IMR-90 (cell line): ENCODE measurements at regions not wholly inside any gene's neighbourhood (a gene's known extent, or its start where the extent isn't known, plus 50 kb on each side); places are given as distances from the start of the nearest gene placed in this dataset.

Source experiments
- ATAC-seq: fragments of 200-7000 bp; cut with Tn5 transposase; 2 replicates; pipeline ENCODE4 v1.9.1; 2020; ENCODE audit warnings: low read depth, mild to moderate bottlenecking, moderate library complexity
- BruUV-seq: library from RNA; stranded (reverse); fragments of 400-500 nt; replicated peaks from 2 replicates; lab custom pipeline; 2021; lab: Mats Ljungman, UMichigan
- CTCF ChIA-PET: fragments of 300-600 bp; formaldehyde crosslinking; extraction: SDS; loops from one replicate; lab custom pipeline; 2021; ENCODE audit warnings: antibody characterized with exemption; lab: Yijun Ruan, JAX
- POLR2A ChIA-PET: fragments of 300-600 bp; sonication (Branson Sonifier 250); formaldehyde crosslinking; loops from one replicate; lab custom pipeline; 2022; ENCODE audit warnings: antibody characterized with exemption; ENCODE audit not compliant: unreplicated experiment; lab: Charles Lee
- DNase-seq: peaks from one replicate; pipeline ENCODE4 v3.0.0; 2013
- H2AFZ ChIP-seq: replicated peaks from 2 replicates; pipeline ENCODE3; 2013; ENCODE audit warnings: low read length, mild to moderate bottlenecking; ENCODE audit not compliant: poor library complexity
- H2AK5ac ChIP-seq: 2 replicates; pipeline ENCODE4 v1.6.1; 2013; ENCODE audit warnings: low read depth, low read length, inconsistent platforms
- H2AK9ac ChIP-seq: replicated peaks from 2 replicates; pipeline ENCODE3; 2013; ENCODE audit warnings: mild to moderate bottlenecking, low read depth, low read length, moderate library complexity; ENCODE audit not compliant: poor library complexity
- H2BK120ac ChIP-seq: 2 replicates; pipeline ENCODE4 v1.6.1; 2013; ENCODE audit warnings: low read depth, low read length, inconsistent platforms
- H2BK15ac ChIP-seq: 3 replicates; pipeline ENCODE4 v1.6.1; 2013; ENCODE audit warnings: low read depth, low read length, inconsistent platforms
- H2BK20ac ChIP-seq: 2 replicates; pipeline ENCODE4 v1.6.1; 2013; ENCODE audit warnings: low read depth, mild to moderate bottlenecking, inconsistent platforms, low read length, moderate library complexity
- H2BK5ac ChIP-seq: 2 replicates; pipeline ENCODE4 v1.6.1; 2013; ENCODE audit warnings: mild to moderate bottlenecking, low read depth, low read length, inconsistent platforms; ENCODE audit not compliant: poor library complexity, severe bottlenecking
- H3K14ac ChIP-seq: replicated peaks from 2 replicates; pipeline ENCODE4 v1.6.1; 2013; ENCODE audit warnings: low read depth, low read length, inconsistent platforms
- H3K18ac ChIP-seq: 2 replicates; pipeline ENCODE4 v1.6.1; 2013; ENCODE audit warnings: low read depth, low read length, control low read depth
- H3K23ac ChIP-seq: 2 replicates; pipeline ENCODE4 v1.6.1; 2013; ENCODE audit warnings: low read depth, low read length, inconsistent platforms
- H3K27ac ChIP-seq: 2 replicates; pipeline ENCODE4 v1.5.1; 2013; ENCODE audit warnings: mild to moderate bottlenecking, control low read depth, low read length; ENCODE audit not compliant: insufficient read depth
- H3K27me3 ChIP-seq: 2 replicates; pipeline ENCODE4 v1.6.1; 2013; ENCODE audit warnings: low read length; ENCODE audit not compliant: control insufficient read depth, insufficient read depth
- H3K36me3 ChIP-seq: 2 replicates; pipeline ENCODE4 v1.6.1; 2013; ENCODE audit warnings: low read length, mixed read lengths; ENCODE audit not compliant: control insufficient read depth, insufficient read depth
- H3K4ac ChIP-seq: 2 replicates; pipeline ENCODE4 v1.6.1; 2013; ENCODE audit warnings: low read depth, low read length, inconsistent platforms
- H3K4me1 ChIP-seq: 2 replicates; pipeline ENCODE4 v1.6.1; 2013; ENCODE audit warnings: low read length, mixed read lengths; ENCODE audit not compliant: control insufficient read depth, insufficient read depth
- H3K4me2 ChIP-seq: 2 replicates; pipeline ENCODE4 v1.6.1; 2013; ENCODE audit warnings: low read depth, mild to moderate bottlenecking, control low read depth, low read length, moderate library complexity
- H3K4me3 ChIP-seq: 2 replicates; pipeline ENCODE4 v1.5.1; 2013; ENCODE audit warnings: low read depth, mild to moderate bottlenecking, control low read depth, low read length, moderate library complexity; ENCODE audit not compliant: insufficient read depth
- H3K56ac ChIP-seq: 2 replicates; pipeline ENCODE4 v1.6.1; 2013; ENCODE audit warnings: low read length, inconsistent platforms; ENCODE audit not compliant: insufficient read depth; ENCODE audit errors: extremely low read depth
- H3K79me1 ChIP-seq, 2 experiments: 2 replicates each; pipeline ENCODE4 v1.6.1; 2013; ENCODE audit warnings: low read length in 2 of 2, inconsistent platforms in 1 of 2, low read depth in 1 of 2
- H3K9ac ChIP-seq: 2 replicates; pipeline ENCODE4 v1.6.1; 2013; ENCODE audit warnings: low read depth, low read length, control low read depth
- H3K9me1 ChIP-seq: 2 replicates; pipeline ENCODE4 v1.6.1; 2013; ENCODE audit warnings: low read length, inconsistent platforms; ENCODE audit not compliant: insufficient read depth
- H3K9me3 ChIP-seq: 2 replicates; pipeline ENCODE4 v1.6.1; 2013; ENCODE audit warnings: low read length; ENCODE audit not compliant: control insufficient read depth, insufficient read depth
- H4K20me1 ChIP-seq: 2 replicates; pipeline ENCODE4 v1.6.1; 2013; ENCODE audit warnings: low read length, inconsistent platforms; ENCODE audit not compliant: insufficient read depth
- H4K5ac ChIP-seq: 2 replicates; pipeline ENCODE4 v1.6.1; 2013; ENCODE audit warnings: mild to moderate bottlenecking, low read depth, low read length, control low read depth
- H4K8ac ChIP-seq, 2 experiments: 2 replicates each; pipeline ENCODE4 v1.6.1; 2013; ENCODE audit warnings: low read depth in 2 of 2, low read length in 2 of 2, control low read depth in 1 of 2, inconsistent platforms in 1 of 2
- H4K91ac ChIP-seq: 2 replicates; pipeline ENCODE4 v1.6.1; 2013; ENCODE audit warnings: low read depth, low read length, inconsistent platforms; ENCODE audit not compliant: insufficient read depth
- BHLHE40 ChIP-seq: fragments of 150-350 bp; IDR thresholded peaks from 2 replicates; pipeline ENCODE4 v1.6.1; 2016; ENCODE audit warnings: mild to moderate bottlenecking, low read depth, low read length
- CEBPB ChIP-seq: IDR thresholded peaks from 2 replicates; pipeline ENCODE4 v1.6.1; 2012; ENCODE audit warnings: low read depth, low read length, improper control_type of control experiment
- CHD1 ChIP-seq: IDR thresholded peaks from 2 replicates; pipeline ENCODE4 v1.6.1; 2012; ENCODE audit warnings: low read depth, low read length, improper control_type of control experiment
- FOS ChIP-seq: fragments of 150-350 bp; IDR thresholded peaks from 2 replicates; pipeline ENCODE4 v1.6.1; 2016; ENCODE audit warnings: low read depth, low read length
- MXI1 ChIP-seq: IDR thresholded peaks from 2 replicates; pipeline ENCODE4 v1.6.1; 2012; ENCODE audit warnings: low read depth, mild to moderate bottlenecking, low read length, moderate library complexity, borderline replicate concordance
- NFE2L2 ChIP-seq: fragments of 150-350 bp; IDR thresholded peaks from 2 replicates; pipeline ENCODE4 v1.6.1; 2016; ENCODE audit warnings: low read depth, mild to moderate bottlenecking, low read length
- POLR2A ChIP-seq: IDR thresholded peaks from 2 replicates; pipeline ENCODE4 v1.6.1; 2012; ENCODE audit warnings: mild to moderate bottlenecking, low read depth, low read length
- RAD21 ChIP-seq: IDR thresholded peaks from 2 replicates; pipeline ENCODE4 v1.6.1; 2012; ENCODE audit warnings: low read length, improper control_type of control experiment
- RCOR1 ChIP-seq: IDR thresholded peaks from 2 replicates; pipeline ENCODE4 v1.6.1; 2012; ENCODE audit warnings: mild to moderate bottlenecking, low read length, improper control_type of control experiment; ENCODE audit not compliant: insufficient replicate concordance
- RFX5 ChIP-seq: IDR thresholded peaks from 2 replicates; pipeline ENCODE4 v1.8.0; 2012; ENCODE audit warnings: low read depth, mild to moderate bottlenecking, low read length, moderate library complexity
- SMC3 ChIP-seq: fragments of 150-350 bp; IDR thresholded peaks from 2 replicates; pipeline ENCODE4 v1.6.1; 2016; ENCODE audit warnings: low read depth, mild to moderate bottlenecking, antibody characterized with exemption, low read length, moderate library complexity
- WGBS, 2 experiments: methylation state at CpG; one replicate each; pipeline versions ENCODE4 v1.1.5 to v1.1.7; 2013; ENCODE audit warnings: missing lambda C conversion rate in 2 of 2; ENCODE audit not compliant: insufficient read length in 1 of 2; ENCODE audit errors: extremely low coverage in 2 of 2; 5-methylcytosine and 5-hydroxymethylcytosine counted together
- dilution Hi-C: fragments of 300-500 bp; cut with HindIII; formaldehyde crosslinking; loops from one replicate; pipeline ENCODE4 v1.14.3; 2018; ENCODE audit warnings: low sequenced_read_pairs; ENCODE audit not compliant: unreplicated experiment
- in situ Hi-C: fragments of 300-500 bp; cut with MboI; formaldehyde crosslinking; loops from 3 replicates; pipeline ENCODE4 v1.14.3; 2019; ENCODE audit warnings: low sequenced_read_pairs, inconsistent platforms, mixed read lengths
- intact Hi-C: fragments of 100-400 bp; cut with micrococcal nuclease; formaldehyde crosslinking; loops from 2 replicates; pipeline ENCODE4 v1.10.0; 2022
- TF ChIP-seq, protein P1 (sequence below): conservative IDR thresholded peaks from 2 replicates; pipeline ENCODE4 v1.5.1; 2012; ENCODE audit warnings: mild to moderate bottlenecking, low read depth, low read length, improper control_type of control experiment
- TF ChIP-seq, protein P2 (sequence below): fragments of 150-350 bp; IDR thresholded peaks from 2 replicates; pipeline ENCODE4 v1.6.1; 2017; ENCODE audit warnings: mild to moderate bottlenecking, antibody characterized with exemption, low read length, low read depth

DNA sequence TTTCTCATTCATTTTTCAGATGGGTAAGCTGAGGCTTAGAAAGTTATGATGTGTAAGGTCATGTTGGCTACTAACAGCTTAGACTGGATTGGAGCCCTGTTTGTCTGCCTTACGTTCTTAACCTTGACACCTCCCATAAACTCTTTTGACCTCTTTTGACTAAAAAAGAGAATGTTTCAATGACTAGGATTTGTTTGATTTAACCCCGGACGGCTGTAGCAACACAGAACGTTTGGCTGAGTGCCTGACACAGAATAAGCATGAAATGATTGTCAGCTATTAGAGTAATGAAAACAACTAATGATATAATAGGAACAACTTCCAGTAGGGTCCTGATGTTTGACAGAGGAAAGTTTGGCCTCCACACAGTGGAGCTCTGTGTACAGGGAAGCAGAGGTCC lies 83.3 kb upstream of the PDZD8 start:
- CTCF ChIA-PET = no interaction called here
- no peak overlapping the region for H3K4me2 ChIP-seq
- H2BK120ac ChIP-seq = no peak overlapping the region
- no peaks in the 10 kb centered on the region for H4K20me1 ChIP-seq
- in situ Hi-C loops (no loop called here), intact Hi-C loops (no loop called here), dilution Hi-C loops (no loop called here)
- H2BK15ac ChIP-seq = no peak overlapping the region
- no peak overlapping the region for H3K14ac ChIP-seq
- H3K56ac ChIP-seq = no peak overlapping the region
- H3K9me3 ChIP-seq = no peaks in the 10 kb centered on the region; the same call in 1 of the 2 replicates
- no peaks in the 10 kb centered on the region for H3K79me1 ChIP-seq
- DNase-seq (no peak), ATAC-seq (no peak)
- H3K27ac ChIP-seq = no peak overlapping the region
- no CpG with 5 or more reads among the region's 4 CpGs for WGBS, 2 experiments
- no peak overlapping the region for H3K9ac ChIP-seq
- no peaks in the 10 kb centered on the region for H3K36me3 ChIP-seq
- H2BK20ac ChIP-seq = no peak overlapping the region
- no peak overlapping the region for H3K23ac ChIP-seq
- H2AFZ ChIP-seq = no peak overlapping the region
- H2AK9ac ChIP-seq = no peak overlapping the region
- H3K4ac ChIP-seq = no peak overlapping the region
- no peak overlapping the region for H4K5ac ChIP-seq
- no peak overlapping the region for H2AK5ac ChIP-seq
- POLR2A ChIA-PET = no interaction called here
- H4K91ac ChIP-seq = no peak overlapping the region
- H3K4me3 ChIP-seq = no peak overlapping the region
- BruUV-seq = no TSS peak
- no peaks in the 10 kb centered on the region for H3K9me1 ChIP-seq
- H3K27me3 ChIP-seq = no peaks in the 10 kb centered on the region
- no peak overlapping the region for H2BK5ac ChIP-seq
- no peak overlapping the region for H4K8ac ChIP-seq
- H3K18ac ChIP-seq = no peak overlapping the region
- no peak for TF ChIP-seq NFE2L2
- TF ChIP-seq RCOR1 = no peak
- TF ChIP-seq RFX5 = no peak
- no peak for TF ChIP-seq RAD21
- TF ChIP-seq CEBPB = no peak
- TF ChIP-seq SMC3 = no peak
- no peak for TF ChIP-seq BHLHE40
- no peak for TF ChIP-seq MXI1
- TF ChIP-seq, protein P1, sequence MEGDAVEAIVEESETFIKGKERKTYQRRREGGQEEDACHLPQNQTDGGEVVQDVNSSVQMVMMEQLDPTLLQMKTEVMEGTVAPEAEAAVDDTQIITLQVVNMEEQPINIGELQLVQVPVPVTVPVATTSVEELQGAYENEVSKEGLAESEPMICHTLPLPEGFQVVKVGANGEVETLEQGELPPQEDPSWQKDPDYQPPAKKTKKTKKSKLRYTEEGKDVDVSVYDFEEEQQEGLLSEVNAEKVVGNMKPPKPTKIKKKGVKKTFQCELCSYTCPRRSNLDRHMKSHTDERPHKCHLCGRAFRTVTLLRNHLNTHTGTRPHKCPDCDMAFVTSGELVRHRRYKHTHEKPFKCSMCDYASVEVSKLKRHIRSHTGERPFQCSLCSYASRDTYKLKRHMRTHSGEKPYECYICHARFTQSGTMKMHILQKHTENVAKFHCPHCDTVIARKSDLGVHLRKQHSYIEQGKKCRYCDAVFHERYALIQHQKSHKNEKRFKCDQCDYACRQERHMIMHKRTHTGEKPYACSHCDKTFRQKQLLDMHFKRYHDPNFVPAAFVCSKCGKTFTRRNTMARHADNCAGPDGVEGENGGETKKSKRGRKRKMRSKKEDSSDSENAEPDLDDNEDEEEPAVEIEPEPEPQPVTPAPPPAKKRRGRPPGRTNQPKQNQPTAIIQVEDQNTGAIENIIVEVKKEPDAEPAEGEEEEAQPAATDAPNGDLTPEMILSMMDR = no peak
- TF ChIP-seq POLR2A = no peak
- no peak for TF ChIP-seq CHD1
- TF ChIP-seq FOS = no peak
- TF ChIP-seq, protein P2, sequence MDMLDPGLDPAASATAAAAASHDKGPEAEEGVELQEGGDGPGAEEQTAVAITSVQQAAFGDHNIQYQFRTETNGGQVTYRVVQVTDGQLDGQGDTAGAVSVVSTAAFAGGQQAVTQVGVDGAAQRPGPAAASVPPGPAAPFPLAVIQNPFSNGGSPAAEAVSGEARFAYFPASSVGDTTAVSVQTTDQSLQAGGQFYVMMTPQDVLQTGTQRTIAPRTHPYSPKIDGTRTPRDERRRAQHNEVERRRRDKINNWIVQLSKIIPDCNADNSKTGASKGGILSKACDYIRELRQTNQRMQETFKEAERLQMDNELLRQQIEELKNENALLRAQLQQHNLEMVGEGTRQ = no peak
- H3K4me1 ChIP-seq = no peaks in the 10 kb centered on the region
